ENCODE measurements at regions not wholly inside any gene's neighbourhood (a gene's known extent, or its start where the extent isn't known, plus 50 kb on each side); places are given as distances from the start of the nearest gene placed in this dataset.

- ATAC-seq (no peak), DNase-seq (no peak)
- Histone ChIP-seq H3K36me3 (ENCODE audit: insufficient read depth in 1 of 2, low read depth in 1 of 2) (no peaks in the 10 kb centered on the region), H3K4me3 (no peak overlapping the region), H3K9me3 (no peaks in the 10 kb centered on the region), H3K27me3 (ENCODE audit: insufficient read depth in 3 of 3, low read length in 2 of 3) (no peaks in the 10 kb centered on the region), H3K4me1 (no peaks in the 10 kb centered on the region), H3K27ac (no peak overlapping the region)
- WGBS, 3 donors: 74 to 86% (median 81%) methylated on average over 2 of the region's 2 CpGs
- TF ChIP-seq CTCF (IDR thresholded peaks at IDR 0.05): no peak
- intact Hi-C loops (cut with DNase I): no loop called here
Observed at GRCh38 chr2:103781313-103781712, 1019.5 kb downstream of the TMEM182 start.

GRCh38 chr2:103784261-103784660, 1022.4 kb downstream of the TMEM182 start:
- Histone ChIP-seq H3K27me3 (ENCODE audit: insufficient read depth in 3 of 3, low read length in 2 of 3) (no peaks in the 10 kb centered on the region), H3K4me1 (no peaks in the 10 kb centered on the region), H3K4me3 (no peak overlapping the region), H3K9me3 (no peaks in the 10 kb centered on the region), H3K36me3 (ENCODE audit: insufficient read depth in 1 of 2, low read depth in 1 of 2) (no peaks in the 10 kb centered on the region), H3K27ac (no peak overlapping the region)
- intact Hi-C loops (cut with DNase I): no loop called here
- DNase-seq (no peak), ATAC-seq (no peak)
- WGBS, 3 donors: 22 to 40% (median 23%) methylated on average over 2 of the region's 2 CpGs
- no peak for TF ChIP-seq CTCF (IDR thresholded peaks at IDR 0.05)

- ATAC-seq (no peak), DNase-seq (no peak)
- intact Hi-C loops (cut with DNase I): no loop called here
- H3K4me1 ChIP-seq: no peaks in the 10 kb centered on the region
- no peaks in the 10 kb centered on the region for H3K27me3 ChIP-seq (ENCODE audit: insufficient read depth in 3 of 3, low read length in 2 of 3)
- no peak overlapping the region for H3K4me3 ChIP-seq
- no peak for TF ChIP-seq CTCF (IDR thresholded peaks at IDR 0.05)
- no peaks in the 10 kb centered on the region for H3K9me3 ChIP-seq
- no peak overlapping the region for H3K27ac ChIP-seq
- WGBS, 3 donors: 40 to 45% (median 45%) methylated on average over 1 of the region's 1 CpG
- H3K36me3 ChIP-seq (ENCODE audit: insufficient read depth in 1 of 2, low read depth in 1 of 2): no peaks in the 10 kb centered on the region
Observed at GRCh38 chr2:103785432-103785831, 1023.6 kb downstream of the TMEM182 start.

- H3K9me3 ChIP-seq: no peaks in the 10 kb centered on the region
- H3K4me1 ChIP-seq: no peaks in the 10 kb centered on the region
- H3K27ac ChIP-seq: no peak overlapping the region
- H3K36me3 ChIP-seq (ENCODE audit: insufficient read depth in 1 of 2, low read depth in 1 of 2): no peaks in the 10 kb centered on the region
- no peak for TF ChIP-seq CTCF (IDR thresholded peaks at IDR 0.05)
- no peak for DNase-seq
- H3K4me3 ChIP-seq: no peak overlapping the region
- intact Hi-C loops (cut with DNase I): no loop called here
- no peaks in the 10 kb centered on the region for H3K27me3 ChIP-seq (ENCODE audit: insufficient read depth in 3 of 3, low read length in 2 of 3)
- ATAC-seq: no peak
Observed at GRCh38 chr2:103785956-103786355, 1024.1 kb downstream of the TMEM182 start.

GRCh38 chr2:103788389-103788788, 1026.6 kb downstream of the TMEM182 start:
- no peak for TF ChIP-seq CTCF (IDR thresholded peaks at IDR 0.05)
- ATAC-seq: no peak
- Histone ChIP-seq H3K27ac (no peak overlapping the region), H3K4me1 (no peaks in the 10 kb centered on the region), H3K4me3 (no peak overlapping the region), H3K36me3 (ENCODE audit: insufficient read depth in 1 of 2, low read depth in 1 of 2) (no peaks in the 10 kb centered on the region), H3K27me3 (ENCODE audit: insufficient read depth in 3 of 3, low read length in 2 of 3) (no peaks in the 10 kb centered on the region), H3K9me3 (no peaks in the 10 kb centered on the region)
- WGBS, 3 donors: 22 to 29% (median 28%) methylated on average over 6 of the region's 6 CpGs
- DNase-seq: no peak
- intact Hi-C loops (cut with DNase I): no loop called here

Data from psoas muscle (tissue), 7 donors.